ENCODE measurements at regions not wholly inside any gene's neighbourhood (a gene's known extent, or its start where the extent isn't known, plus 50 kb on each side); places are given as distances from the start of the nearest gene placed in this dataset.

GRCh38 chr9:78782858-78783257 lies 485.9 kb downstream of the PSAT1 start:
- no peak overlapping the region for H3K4me3 ChIP-seq (ENCODE audit: low read depth, low read length)
- DNase-seq (ENCODE audit: low read depth): no peak
- TF ChIP-seq, protein P1, sequence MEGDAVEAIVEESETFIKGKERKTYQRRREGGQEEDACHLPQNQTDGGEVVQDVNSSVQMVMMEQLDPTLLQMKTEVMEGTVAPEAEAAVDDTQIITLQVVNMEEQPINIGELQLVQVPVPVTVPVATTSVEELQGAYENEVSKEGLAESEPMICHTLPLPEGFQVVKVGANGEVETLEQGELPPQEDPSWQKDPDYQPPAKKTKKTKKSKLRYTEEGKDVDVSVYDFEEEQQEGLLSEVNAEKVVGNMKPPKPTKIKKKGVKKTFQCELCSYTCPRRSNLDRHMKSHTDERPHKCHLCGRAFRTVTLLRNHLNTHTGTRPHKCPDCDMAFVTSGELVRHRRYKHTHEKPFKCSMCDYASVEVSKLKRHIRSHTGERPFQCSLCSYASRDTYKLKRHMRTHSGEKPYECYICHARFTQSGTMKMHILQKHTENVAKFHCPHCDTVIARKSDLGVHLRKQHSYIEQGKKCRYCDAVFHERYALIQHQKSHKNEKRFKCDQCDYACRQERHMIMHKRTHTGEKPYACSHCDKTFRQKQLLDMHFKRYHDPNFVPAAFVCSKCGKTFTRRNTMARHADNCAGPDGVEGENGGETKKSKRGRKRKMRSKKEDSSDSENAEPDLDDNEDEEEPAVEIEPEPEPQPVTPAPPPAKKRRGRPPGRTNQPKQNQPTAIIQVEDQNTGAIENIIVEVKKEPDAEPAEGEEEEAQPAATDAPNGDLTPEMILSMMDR (IDR thresholded peaks at IDR 0.05; ENCODE audit: low read depth, low read length, missing control alignments): no peak
- in situ Hi-C loops (cut with HindIII; ENCODE audit: low sequenced_read_pairs): no loop called here

DNA sequence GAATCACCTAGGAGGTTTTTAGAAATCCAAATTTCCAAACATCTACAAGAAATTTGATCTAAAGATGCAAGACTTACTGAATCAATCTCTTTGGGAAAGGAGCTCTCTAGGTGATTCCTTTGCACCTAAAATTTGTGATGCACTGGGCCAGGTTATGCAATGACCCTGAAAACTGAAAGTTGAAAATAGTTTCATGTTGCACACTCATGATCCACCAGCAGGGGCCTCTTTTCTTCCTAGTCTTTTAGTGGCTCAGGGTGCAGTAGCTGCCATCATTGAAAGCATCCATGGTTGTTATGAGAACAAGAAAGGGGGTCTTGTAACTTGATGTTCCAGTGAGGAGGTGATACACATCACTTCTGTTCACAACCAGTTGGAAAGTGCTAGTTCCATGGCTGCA lies 486.8 kb downstream of the PSAT1 start:
- TF ChIP-seq, protein P1 (IDR thresholded peaks at IDR 0.05; ENCODE audit: low read depth, low read length, missing control alignments): peak; percentile 22
- H3K4me3 ChIP-seq (ENCODE audit: low read depth, low read length): no peak overlapping the region
- no peak for DNase-seq (ENCODE audit: low read depth)
- in situ Hi-C loops (cut with HindIII; ENCODE audit: low sequenced_read_pairs): no loop called here

DNA sequence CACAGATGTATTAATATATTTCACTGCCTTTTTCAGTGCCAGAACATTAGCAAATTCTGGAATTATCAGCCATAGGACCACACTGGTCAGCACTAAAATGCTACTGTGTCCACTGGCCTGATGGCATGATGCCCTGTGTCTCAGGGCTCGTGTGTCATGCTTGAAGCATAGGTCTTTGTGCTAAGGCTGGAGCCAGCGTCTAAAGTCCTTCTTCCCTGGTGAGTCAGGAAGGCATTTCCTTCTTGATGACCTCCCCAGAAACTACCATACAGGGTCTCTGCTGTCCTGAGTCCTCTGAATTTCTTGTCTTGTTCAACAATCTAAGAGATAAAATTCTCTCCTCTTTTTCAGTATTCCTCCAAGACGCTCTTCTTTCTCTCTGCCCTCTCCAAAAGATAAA lies 489.9 kb downstream of the PSAT1 start:
- DNase-seq (ENCODE audit: low read depth): no peak
- H3K4me3 ChIP-seq (ENCODE audit: low read depth, low read length): no peak overlapping the region
- in situ Hi-C loops (cut with HindIII; ENCODE audit: low sequenced_read_pairs): no loop called here
- TF ChIP-seq, protein P1 (IDR thresholded peaks at IDR 0.05; ENCODE audit: low read depth, low read length, missing control alignments): no peak

DNA sequence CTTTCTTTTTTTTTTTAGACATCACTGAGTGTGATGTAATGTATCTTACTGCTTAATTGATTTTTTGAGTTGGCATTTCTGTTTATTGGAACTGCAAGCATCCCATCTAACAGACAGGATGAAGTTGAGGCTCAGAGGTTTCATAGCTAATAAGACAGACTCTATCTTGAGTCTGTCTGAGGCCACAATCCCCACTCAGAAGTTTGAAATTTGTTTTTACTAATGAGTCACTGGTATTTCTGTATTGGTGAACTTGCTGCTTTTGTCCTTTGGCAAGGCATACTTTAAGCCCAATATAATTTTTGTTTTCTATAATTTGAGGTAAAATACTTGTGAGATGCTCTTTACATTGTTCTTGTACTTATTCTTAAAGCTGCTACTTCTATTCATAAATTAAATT lies 491.2 kb downstream of the PSAT1 start:
- no peak overlapping the region for H3K4me3 ChIP-seq (ENCODE audit: low read depth, low read length)
- in situ Hi-C loops (cut with HindIII; ENCODE audit: low sequenced_read_pairs): no loop called here
- TF ChIP-seq, protein P1 (IDR thresholded peaks at IDR 0.05; ENCODE audit: low read depth, low read length, missing control alignments): no peak
- peak; percentile 15 for DNase-seq (ENCODE audit: low read depth)

DNA sequence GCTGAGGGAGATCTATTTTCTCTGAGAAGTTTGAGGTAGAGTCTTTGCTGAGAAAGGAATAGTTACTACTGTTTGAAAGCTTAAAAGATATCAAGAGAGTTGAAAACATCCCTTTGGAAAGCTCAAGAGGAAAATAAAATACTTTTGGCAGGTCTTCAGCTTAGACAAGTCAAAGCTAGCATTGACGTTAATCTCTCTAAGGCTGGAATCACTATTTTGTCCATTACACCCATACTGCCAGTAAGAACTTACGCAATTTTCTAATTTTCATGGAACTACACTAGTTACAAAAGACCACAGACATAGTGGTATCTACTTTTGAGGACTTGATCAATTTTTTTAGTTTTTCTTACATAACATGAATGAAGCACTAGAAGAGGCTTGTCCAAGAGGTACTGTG lies 494.9 kb downstream of the PSAT1 start:
- TF ChIP-seq, protein P1 (IDR thresholded peaks at IDR 0.05; ENCODE audit: low read depth, low read length, missing control alignments): no peak
- no peak overlapping the region for H3K4me3 ChIP-seq (ENCODE audit: low read depth, low read length)
- in situ Hi-C loops (cut with HindIII; ENCODE audit: low sequenced_read_pairs): no loop called here
- DNase-seq (ENCODE audit: low read depth): no peak

DNA sequence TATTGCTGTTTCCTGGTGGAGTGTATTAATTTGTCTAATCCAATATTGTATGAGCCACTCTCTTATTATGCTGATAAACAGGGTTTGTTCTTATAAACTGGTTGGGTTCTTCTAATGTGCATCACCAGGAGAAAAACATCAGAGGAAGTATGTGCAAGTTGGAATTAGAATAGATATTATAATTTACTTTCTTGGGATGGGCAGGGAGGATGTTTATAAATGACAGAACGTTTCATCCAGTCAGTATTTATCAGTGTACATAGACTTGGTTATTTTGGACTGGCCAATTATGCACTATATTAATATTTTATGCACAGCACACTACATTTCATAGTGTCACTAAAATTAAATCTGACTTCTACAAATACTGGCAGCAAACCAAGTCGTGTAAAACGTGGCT lies 495.8 kb downstream of the PSAT1 start:
- no peak overlapping the region for H3K4me3 ChIP-seq (ENCODE audit: low read depth, low read length)
- TF ChIP-seq, protein P1 (IDR thresholded peaks at IDR 0.05; ENCODE audit: low read depth, low read length, missing control alignments): no peak
- DNase-seq (ENCODE audit: low read depth): no peak
- in situ Hi-C loops (cut with HindIII; ENCODE audit: low sequenced_read_pairs): no loop called here

DNA sequence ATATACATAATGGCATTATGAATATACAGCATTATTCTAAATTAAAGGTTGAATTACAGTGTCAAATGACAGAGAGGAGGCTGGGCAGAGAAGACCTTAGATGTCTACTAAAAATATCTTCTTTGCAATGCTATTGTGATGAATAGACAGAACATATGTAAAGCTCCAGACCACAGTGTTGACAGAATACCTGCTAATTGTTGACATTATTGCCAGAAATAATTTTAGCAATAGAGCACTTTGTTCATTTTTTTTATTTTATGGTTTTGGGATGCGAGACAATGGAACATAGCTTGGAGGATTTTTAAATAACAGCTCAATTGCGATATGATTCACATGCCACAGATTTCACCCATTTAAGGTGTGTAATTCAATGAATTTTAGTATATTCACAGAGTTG lies 508.8 kb downstream of the PSAT1 start:
- in situ Hi-C loops (cut with HindIII; ENCODE audit: low sequenced_read_pairs): no loop called here
- DNase-seq (ENCODE audit: low read depth): no peak
- TF ChIP-seq, protein P1 (IDR thresholded peaks at IDR 0.05; ENCODE audit: low read depth, low read length, missing control alignments): no peak
- no peak overlapping the region for H3K4me3 ChIP-seq (ENCODE audit: low read depth, low read length)
